Gastrocnemius medialis (tissue), 4 donors: ENCODE measurements at regions not wholly inside any gene's neighbourhood (a gene's known extent, or its start where the extent isn't known, plus 50 kb on each side); places are given as distances from the start of the nearest gene placed in this dataset.

Experiments
- POLR2A ChIP-seq, 2 donors: fragments of 450-650 bp; IDR thresholded peaks; one replicate each; pipeline ENCODE4 v1.6.1; 2017; ENCODE audit warnings: antibody characterized with exemption in 2 of 2, mild to moderate bottlenecking in 2 of 2, moderate library complexity in 2 of 2
- TF ChIP-seq, protein P1 (sequence below), 5 experiments: fragments of 450-650 bp in 3 of 5; fragments of 200-600 bp in 2 of 5; sonication (generic) in 2 of 5; IDR thresholded peaks in 4 of 5; conservative IDR thresholded peaks in 1 of 5; 1 replicate in 4 of 5; 2 replicates in 1 of 5; pipeline ENCODE4 v1.5.1; 2016 to 2019; ENCODE audit warnings: antibody characterized with exemption in 5 of 5, mild to moderate bottlenecking in 3 of 5, moderate library complexity in 3 of 5

DNA sequence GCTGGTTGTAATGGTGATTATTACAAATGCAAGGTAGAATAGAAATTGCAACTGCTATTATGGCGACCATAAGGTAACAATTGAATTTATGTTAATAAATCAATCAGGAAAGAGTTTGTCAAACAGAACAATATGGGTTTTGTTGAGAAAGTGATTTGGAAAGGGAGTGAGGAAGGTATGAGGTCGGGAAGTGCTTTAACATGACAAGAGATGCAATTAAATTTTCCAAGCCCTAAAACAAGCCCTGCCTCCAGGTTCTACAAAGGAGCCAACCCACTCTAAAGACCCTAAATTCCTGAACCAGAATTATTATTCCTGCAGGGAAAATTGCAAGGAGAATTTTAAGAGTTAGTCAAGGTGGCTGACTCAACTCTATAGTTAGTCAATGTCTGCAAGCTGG is 363.7 kb downstream of the BMPER start:
- no peak for TF ChIP-seq POLR2A (IDR thresholded peaks at IDR 0.05)
- TF ChIP-seq, protein P1, sequence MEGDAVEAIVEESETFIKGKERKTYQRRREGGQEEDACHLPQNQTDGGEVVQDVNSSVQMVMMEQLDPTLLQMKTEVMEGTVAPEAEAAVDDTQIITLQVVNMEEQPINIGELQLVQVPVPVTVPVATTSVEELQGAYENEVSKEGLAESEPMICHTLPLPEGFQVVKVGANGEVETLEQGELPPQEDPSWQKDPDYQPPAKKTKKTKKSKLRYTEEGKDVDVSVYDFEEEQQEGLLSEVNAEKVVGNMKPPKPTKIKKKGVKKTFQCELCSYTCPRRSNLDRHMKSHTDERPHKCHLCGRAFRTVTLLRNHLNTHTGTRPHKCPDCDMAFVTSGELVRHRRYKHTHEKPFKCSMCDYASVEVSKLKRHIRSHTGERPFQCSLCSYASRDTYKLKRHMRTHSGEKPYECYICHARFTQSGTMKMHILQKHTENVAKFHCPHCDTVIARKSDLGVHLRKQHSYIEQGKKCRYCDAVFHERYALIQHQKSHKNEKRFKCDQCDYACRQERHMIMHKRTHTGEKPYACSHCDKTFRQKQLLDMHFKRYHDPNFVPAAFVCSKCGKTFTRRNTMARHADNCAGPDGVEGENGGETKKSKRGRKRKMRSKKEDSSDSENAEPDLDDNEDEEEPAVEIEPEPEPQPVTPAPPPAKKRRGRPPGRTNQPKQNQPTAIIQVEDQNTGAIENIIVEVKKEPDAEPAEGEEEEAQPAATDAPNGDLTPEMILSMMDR (IDR thresholded peaks at IDR 0.05 in 4 of 5, conservative IDR thresholded peaks at IDR 0.05 in 1 of 5), result no peak
